T-helper 1 cell treated with Interleukin-12 subunit alpha and Interleukin-12 subunit beta and Interleukin-4 antibody, amounts not matched to agents 30 μg/mL and 1 μg/mL, for 36 hours (primary cell): ENCODE measurements at regions not wholly inside any gene's neighbourhood (a gene's known extent, or its start where the extent isn't known, plus 50 kb on each side); places are given as distances from the start of the nearest gene placed in this dataset.

Source experiments
- H3K27ac Mint-ChIP-seq: one replicate; pipeline ENCODE4 v1.8.0; 2021; ENCODE audit warnings: mild to moderate bottlenecking, mixed read lengths
- H3K27me3 Mint-ChIP-seq: one replicate; pipeline ENCODE4 v1.8.0; 2021; ENCODE audit warnings: low read depth, mixed read lengths
- H3K36me3 Mint-ChIP-seq: one replicate; pipeline ENCODE4 v1.8.0; 2021; ENCODE audit warnings: low read depth, mixed read lengths
- H3K4me1 Mint-ChIP-seq: one replicate; pipeline ENCODE4 v1.8.0; 2021; ENCODE audit warnings: low read depth, mixed read lengths
- H3K4me3 Mint-ChIP-seq: one replicate; pipeline ENCODE4 v1.8.0; 2021; ENCODE audit warnings: mild to moderate bottlenecking, moderate library complexity, mixed read lengths
- H3K9me3 Mint-ChIP-seq: one replicate; pipeline ENCODE4 v1.8.0; 2021; ENCODE audit warnings: mixed read lengths

GRCh38 chr5:72558046-72558336, 50.8 kb upstream of the ZNF366 start:
- peaks cover 7% of the 10 kb centered on the region for H3K4me1 Mint-ChIP-seq
- no peak overlapping the region for H3K4me3 Mint-ChIP-seq
- peaks cover 20% of the 10 kb centered on the region for H3K27me3 Mint-ChIP-seq
- H3K36me3 Mint-ChIP-seq = no peaks in the 10 kb centered on the region
- H3K9me3 Mint-ChIP-seq = no peaks in the 10 kb centered on the region
- H3K27ac Mint-ChIP-seq = no peak overlapping the region

DNA sequence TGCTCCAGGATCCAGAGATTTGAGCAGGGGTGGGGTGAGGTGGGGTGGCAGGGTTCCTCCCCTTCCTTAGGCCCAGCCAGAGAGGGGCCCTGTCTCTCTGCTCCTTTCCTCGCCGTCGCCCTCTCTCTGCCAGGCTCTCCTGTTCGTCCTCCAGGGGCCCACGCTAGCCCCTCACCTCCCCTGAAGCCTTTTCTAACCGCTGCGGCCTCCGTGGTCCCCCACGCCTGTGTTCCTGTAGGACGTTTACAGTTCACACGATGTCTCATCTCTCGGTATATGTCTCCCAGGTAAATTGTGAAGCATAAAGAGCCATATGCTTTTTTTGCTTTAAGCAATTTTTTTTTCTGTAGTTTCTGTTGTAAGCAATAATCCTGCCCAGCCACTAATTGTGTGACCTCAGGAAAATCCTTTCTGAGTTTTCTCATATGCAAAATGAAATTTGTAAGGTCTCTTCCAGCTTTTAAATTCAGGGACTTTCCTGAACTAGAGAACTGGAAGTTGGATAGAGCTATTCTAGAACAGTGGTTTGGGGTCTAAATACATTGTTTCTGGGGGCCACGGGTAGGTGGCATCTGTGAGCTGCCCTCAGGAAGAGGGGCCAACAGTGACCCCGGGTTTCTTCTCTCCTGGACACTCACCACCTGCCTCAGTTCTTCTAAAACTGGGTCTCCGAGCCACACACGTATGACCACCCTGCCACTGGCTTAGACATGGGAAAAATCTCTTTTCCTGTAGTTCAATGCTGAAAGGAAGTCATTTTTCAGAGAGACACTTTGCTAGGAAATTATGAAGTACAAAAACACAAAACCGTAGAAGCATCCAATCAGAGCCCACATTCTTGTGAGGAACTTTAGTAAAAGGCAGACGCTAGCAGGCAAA, 50.2 kb upstream of the ZNF366 start:
- no peaks in the 10 kb centered on the region for H3K36me3 Mint-ChIP-seq
- peaks cover 20% of the 10 kb centered on the region for H3K27me3 Mint-ChIP-seq
- peaks cover 7% of the 10 kb centered on the region for H3K4me1 Mint-ChIP-seq
- no peak overlapping the region for H3K27ac Mint-ChIP-seq
- H3K9me3 Mint-ChIP-seq = no peaks in the 10 kb centered on the region
- H3K4me3 Mint-ChIP-seq = peak overlapping the region; percentile 23
